GM23248 (cell line): ENCODE measurements at regions not wholly inside any gene's neighbourhood (a gene's known extent, or its start where the extent isn't known, plus 50 kb on each side); places are given as distances from the start of the nearest gene placed in this dataset.

Source experiments
- EZH2 ChIP-seq: fragments of 200-600 bp; sonication (generic); IDR thresholded peaks from 2 replicates; pipeline ENCODE4 v1.6.1; 2018; ENCODE audit warnings: antibody characterized with exemption, mild to moderate bottlenecking; ENCODE audit not compliant: insufficient read depth, poor library complexity, severe bottlenecking
- EZH2phosphoT487 ChIP-seq: fragments of 200-600 bp; sonication (generic); IDR thresholded peaks from 2 replicates; pipeline ENCODE4 v1.6.1; 2018; ENCODE audit warnings: antibody characterized with exemption, moderate library complexity, mild to moderate bottlenecking, low read depth; ENCODE audit not compliant: insufficient read depth

GRCh38 chr3:170785454-170785853, 84.5 kb downstream of the RPL22L1 start:
- no peak for TF ChIP-seq EZH2phosphoT487
- no peak for TF ChIP-seq EZH2
